CD4-positive, alpha-beta memory T cell (primary cell): ENCODE measurements at regions not wholly inside any gene's neighbourhood (a gene's known extent, or its start where the extent isn't known, plus 50 kb on each side); places are given as distances from the start of the nearest gene placed in this dataset.

Experiments used
- CTCF ChIA-PET: fragments of 350-600 bp; sonication (Branson Sonifier 250); formaldehyde crosslinking; loops from one replicate; lab custom pipeline; 2021; ENCODE audit warnings: inconsistent platforms; ENCODE audit not compliant: partially characterized antibody; lab: Charles Lee
- POLR2A ChIA-PET: fragments of 350-600 bp; sonication (Branson Sonifier 250); formaldehyde crosslinking; loops from one replicate; lab custom pipeline; 2021; ENCODE audit not compliant: partially characterized antibody; lab: Charles Lee
- DNase-seq, 5 donors: peaks; one replicate each; pipeline versions ENCODE4 v3.0.0 to v3.0.0-alpha.2; 2020 to 2022; ENCODE audit warnings: mixed read lengths in 1 of 5
- H3K27ac ChIP-seq: one replicate; pipeline ENCODE4 v1.7.0; 2013; ENCODE audit warnings: low read depth, low read length
- H3K27me3 ChIP-seq: 2 replicates; pipeline ENCODE4 v1.7.0; 2013; ENCODE audit warnings: mild to moderate bottlenecking, low read length, moderate library complexity; ENCODE audit not compliant: insufficient read depth
- H3K36me3 ChIP-seq: 2 replicates; pipeline ENCODE4 v1.7.0; 2013; ENCODE audit warnings: mild to moderate bottlenecking, low read length, moderate library complexity; ENCODE audit not compliant: insufficient read depth
- H3K4me1 ChIP-seq: 2 replicates; pipeline ENCODE4 v1.7.0; 2013; ENCODE audit warnings: mild to moderate bottlenecking, low read length, moderate library complexity; ENCODE audit not compliant: insufficient read depth
- H3K4me3 ChIP-seq, 2 donors: one replicate each; pipeline ENCODE4 v1.7.0; 2013; ENCODE audit warnings: low read length in 2 of 2, mild to moderate bottlenecking in 1 of 2
- H3K9me3 ChIP-seq, 2 donors: one replicate each; pipeline ENCODE4 v1.7.0; 2013; ENCODE audit warnings: low read length in 2 of 2, control low read depth in 1 of 2; ENCODE audit not compliant: control insufficient read depth in 1 of 2
- H3K27ac Mint-ChIP-seq, 7 donors: one replicate each; pipeline ENCODE4 v1.8.0; 2020 to 2021; ENCODE audit warnings: mixed read lengths in 7 of 7, mild to moderate bottlenecking in 6 of 7, inconsistent platforms in 3 of 7, moderate library complexity in 3 of 7
- H3K27me3 Mint-ChIP-seq, 2 donors: one replicate each; pipeline ENCODE4 v1.8.0; 2020 to 2021; ENCODE audit warnings: mixed read lengths in 2 of 2
- H3K36me3 Mint-ChIP-seq, 2 donors: one replicate each; pipeline ENCODE4 v1.8.0; 2020 to 2021; ENCODE audit warnings: mixed read lengths in 2 of 2, inconsistent platforms in 1 of 2, mild to moderate bottlenecking in 1 of 2
- H3K4me1 Mint-ChIP-seq, 4 donors: one replicate each; pipeline ENCODE4 v1.8.0; 2020 to 2021; ENCODE audit warnings: mixed read lengths in 4 of 4, mild to moderate bottlenecking in 1 of 4
- H3K4me3 Mint-ChIP-seq, 8 donors: one replicate each; pipeline ENCODE4 v1.8.0; 2020 to 2021; ENCODE audit warnings: mixed read lengths in 8 of 8, mild to moderate bottlenecking in 7 of 8, moderate library complexity in 6 of 8, inconsistent platforms in 3 of 8
- H3K9me3 Mint-ChIP-seq, 8 donors: one replicate each; pipeline ENCODE4 v1.8.0; 2020 to 2021; ENCODE audit warnings: mixed read lengths in 8 of 8, mild to moderate bottlenecking in 5 of 8, inconsistent platforms in 3 of 8, moderate library complexity in 1 of 8
- intact Hi-C: fragments of 100-400 bp; cut with micrococcal nuclease; formaldehyde crosslinking; loops from one replicate; pipeline ENCODE4 v1.15.1; 2023

DNA sequence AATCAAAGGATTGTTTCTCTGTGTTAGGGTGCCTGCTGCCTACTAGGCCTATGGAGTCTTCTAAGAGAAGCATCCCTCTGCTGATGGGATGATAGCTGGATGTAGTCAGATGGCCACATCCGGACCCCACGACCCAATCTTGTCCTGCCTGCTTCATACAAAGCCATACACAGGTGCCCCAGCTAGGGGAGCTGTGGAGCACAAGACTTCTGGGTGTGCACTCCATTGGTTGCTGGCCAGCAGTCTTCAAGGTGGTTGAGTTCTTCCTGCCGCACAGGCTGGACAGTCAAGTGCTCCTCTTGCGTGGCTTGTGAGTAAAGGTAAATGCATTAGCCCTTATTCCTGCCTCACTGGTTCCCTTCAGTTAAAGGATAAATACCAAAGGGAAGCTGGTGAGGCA, 120.2 kb downstream of the TEX36 start:
- no peaks in the 10 kb centered on the region for H3K4me1 Mint-ChIP-seq
- no peak overlapping the region for H3K27ac ChIP-seq
- H3K9me3 ChIP-seq: no peaks in the 10 kb centered on the region
- ChIA-PET POLR2A (no interaction called here), CTCF (no interaction called here)
- H3K4me3 ChIP-seq: no peak overlapping the region
- intact Hi-C loops: no loop called here
- H3K9me3 Mint-ChIP-seq: peaks cover 0 to 10% (median 0%) of the 10 kb centered on the region in 8 donors
- no peaks in the 10 kb centered on the region for H3K36me3 Mint-ChIP-seq
- DNase-seq: no peak
- H3K4me3 Mint-ChIP-seq: no peak overlapping the region
- H3K27ac Mint-ChIP-seq: no peak overlapping the region
- H3K27me3 Mint-ChIP-seq: peaks cover 0 to 5% of the 10 kb centered on the region in 2 donors
- H3K36me3 ChIP-seq: no peaks in the 10 kb centered on the region
- no peaks in the 10 kb centered on the region for H3K27me3 ChIP-seq
- H3K4me1 ChIP-seq: no peaks in the 10 kb centered on the region

- intact Hi-C loops: no loop called here
- Histone ChIP-seq H3K36me3 (no peaks in the 10 kb centered on the region), H3K9me3 (no peaks in the 10 kb centered on the region), H3K4me3 (no peak overlapping the region), H3K4me1 (no peaks in the 10 kb centered on the region), H3K27me3 (no peaks in the 10 kb centered on the region), H3K27ac (no peak overlapping the region)
- H3K9me3 Mint-ChIP-seq: peaks cover 0 to 5% (median 0%) of the 10 kb centered on the region in 8 donors
- H3K27me3 Mint-ChIP-seq: peaks cover 0 to 6% of the 10 kb centered on the region in 2 donors
- ChIA-PET POLR2A (no interaction called here), CTCF (no interaction called here)
- H3K4me1 Mint-ChIP-seq: no peaks in the 10 kb centered on the region
- no peaks in the 10 kb centered on the region for H3K36me3 Mint-ChIP-seq
- no peak for DNase-seq
- H3K27ac Mint-ChIP-seq: no peak overlapping the region
- H3K4me3 Mint-ChIP-seq: no peak overlapping the region
Measured at GRCh38 chr10:125560947-125561346, 122.0 kb downstream of the TEX36 start.

- POLR2A ChIA-PET: no interaction called here
- Mint-ChIP-seq H3K27ac (no peak overlapping the region), H3K4me1 (no peaks in the 10 kb centered on the region), H3K4me3 (no peak overlapping the region), H3K36me3 (no peaks in the 10 kb centered on the region), H3K9me3 (peaks cover 0 to 5% (median 2%) of the 10 kb centered on the region in 8 donors), H3K27me3 (peaks cover 0 to 7% of the 10 kb centered on the region in 2 donors)
- Histone ChIP-seq H3K27me3 (no peaks in the 10 kb centered on the region), H3K27ac (no peak overlapping the region), H3K9me3 (no peaks in the 10 kb centered on the region), H3K36me3 (no peaks in the 10 kb centered on the region), H3K4me1 (no peaks in the 10 kb centered on the region), H3K4me3 (no peak overlapping the region)
- CTCF ChIA-PET: no interaction called here
- DNase-seq: no peak
- intact Hi-C loops: no loop called here
Measured at GRCh38 chr10:125559210-125559609, 123.8 kb downstream of the TEX36 start.

DNA sequence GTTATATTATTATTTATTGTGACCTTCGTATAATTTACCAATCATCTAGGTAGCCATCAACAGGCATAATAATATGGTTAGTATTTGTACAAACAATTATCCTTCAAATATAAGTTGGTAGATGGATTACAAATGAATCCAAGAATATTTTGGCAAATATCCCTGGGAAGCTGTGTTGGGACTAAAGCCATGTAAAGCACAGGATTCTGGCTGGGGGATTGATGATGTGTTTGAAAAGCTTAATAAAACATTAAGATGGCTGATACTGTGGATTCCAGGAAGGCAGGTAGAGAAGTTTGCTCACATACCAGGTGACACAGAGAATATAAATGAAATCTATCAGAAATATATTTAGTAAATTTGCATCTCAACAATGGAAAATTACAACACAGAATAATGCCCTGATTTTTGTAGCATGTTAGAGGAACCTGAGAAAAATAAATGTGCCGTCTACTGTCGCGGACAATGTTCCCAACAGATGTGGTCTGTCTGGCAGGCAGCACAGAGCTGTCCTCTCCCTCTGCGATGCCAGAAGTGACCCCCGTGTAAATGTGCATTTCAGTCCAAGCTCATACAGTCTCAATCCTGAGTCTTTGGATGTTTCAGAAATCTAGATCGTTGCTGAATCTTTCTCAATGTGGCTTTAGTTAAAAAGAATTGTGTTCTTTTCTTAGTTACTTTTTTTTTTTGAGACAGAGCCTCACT, 125.0 kb downstream of the TEX36 start:
- no peaks in the 10 kb centered on the region for H3K27me3 ChIP-seq
- H3K4me3 ChIP-seq: no peak overlapping the region
- CTCF ChIA-PET: no interaction called here
- peaks cover 0 to 6% of the 10 kb centered on the region in 2 donors for H3K27me3 Mint-ChIP-seq
- H3K4me1 ChIP-seq: no peaks in the 10 kb centered on the region
- H3K36me3 Mint-ChIP-seq: no peaks in the 10 kb centered on the region
- H3K27ac Mint-ChIP-seq: no peak overlapping the region
- H3K4me3 Mint-ChIP-seq: no peak overlapping the region
- no peaks in the 10 kb centered on the region for H3K36me3 ChIP-seq
- intact Hi-C loops: no loop called here
- H3K4me1 Mint-ChIP-seq: no peaks in the 10 kb centered on the region
- no peaks in the 10 kb centered on the region for H3K9me3 ChIP-seq
- DNase-seq: no peak
- POLR2A ChIA-PET: interaction anchor here (0.7 kb wide), 1 partner anchor 128 kb away, joined by 4 read pairs; no protein-coding TSS in a partner anchor
- no peak overlapping the region for H3K27ac ChIP-seq
- peaks cover 0 to 8% (median 5%) of the 10 kb centered on the region in 8 donors for H3K9me3 Mint-ChIP-seq

- CTCF ChIA-PET: no interaction called here
- peaks cover 0 to 6% of the 10 kb centered on the region in 2 donors for H3K27me3 Mint-ChIP-seq
- no peak overlapping the region for H3K4me3 Mint-ChIP-seq
- H3K27ac Mint-ChIP-seq: no peak overlapping the region
- Histone ChIP-seq H3K36me3 (no peaks in the 10 kb centered on the region), H3K9me3 (no peaks in the 10 kb centered on the region), H3K4me1 (no peaks in the 10 kb centered on the region), H3K4me3 (no peak overlapping the region), H3K27me3 (no peaks in the 10 kb centered on the region), H3K27ac (no peak overlapping the region)
- H3K9me3 Mint-ChIP-seq: peaks cover 0 to 10% (median 5%) of the 10 kb centered on the region in 8 donors
- DNase-seq: no peak
- intact Hi-C loops: no loop called here
- POLR2A ChIA-PET: no interaction called here
- H3K4me1 Mint-ChIP-seq: no peaks in the 10 kb centered on the region
- no peaks in the 10 kb centered on the region for H3K36me3 Mint-ChIP-seq
Measured at GRCh38 chr10:125557311-125557710, 125.7 kb downstream of the TEX36 start.

- H3K9me3 Mint-ChIP-seq: peaks cover 0 to 10% (median 5%) of the 10 kb centered on the region in 8 donors
- H3K27ac Mint-ChIP-seq: no peak overlapping the region
- no peaks in the 10 kb centered on the region for H3K9me3 ChIP-seq
- no peaks in the 10 kb centered on the region for H3K36me3 ChIP-seq
- H3K4me1 Mint-ChIP-seq: no peaks in the 10 kb centered on the region
- intact Hi-C loops: no loop called here
- no peaks in the 10 kb centered on the region for H3K36me3 Mint-ChIP-seq
- H3K27me3 ChIP-seq: no peaks in the 10 kb centered on the region
- no peak for DNase-seq
- CTCF ChIA-PET: no interaction called here
- H3K4me3 Mint-ChIP-seq: no peak overlapping the region
- H3K27ac ChIP-seq: no peak overlapping the region
- H3K27me3 Mint-ChIP-seq: peaks cover 0 to 6% of the 10 kb centered on the region in 2 donors
- H3K4me3 ChIP-seq: no peak overlapping the region
- POLR2A ChIA-PET: no interaction called here
- H3K4me1 ChIP-seq: no peaks in the 10 kb centered on the region
Measured at GRCh38 chr10:125556882-125557281, 126.1 kb downstream of the TEX36 start.

DNA sequence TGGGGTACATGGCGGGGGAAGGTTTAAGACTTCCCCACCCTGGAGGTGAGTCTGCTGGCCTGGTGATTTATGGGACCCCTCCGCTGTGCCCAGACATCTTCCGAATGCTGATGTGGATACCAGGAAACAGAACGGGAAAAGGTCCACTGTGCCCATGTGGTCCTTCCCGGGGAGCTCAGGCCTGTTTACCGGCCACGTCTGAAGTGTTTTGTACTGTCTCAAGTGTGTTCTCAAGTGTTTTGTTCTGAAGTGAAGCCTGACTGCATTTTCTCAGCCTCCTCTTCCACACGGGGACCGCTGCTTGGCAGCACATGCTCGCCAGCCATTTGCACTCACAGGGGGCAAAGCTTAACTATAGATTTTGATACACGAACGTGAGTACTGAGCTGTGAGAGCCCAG, 127.2 kb downstream of the TEX36 start:
- CTCF ChIA-PET: no interaction called here
- Histone ChIP-seq H3K36me3 (no peaks in the 10 kb centered on the region), H3K9me3 (no peaks in the 10 kb centered on the region), H3K4me3 (no peak overlapping the region), H3K4me1 (no peaks in the 10 kb centered on the region), H3K27me3 (no peaks in the 10 kb centered on the region), H3K27ac (no peak overlapping the region)
- Mint-ChIP-seq H3K4me3 (no peak overlapping the region), H3K27me3 (peaks cover 0 to 7% of the 10 kb centered on the region in 2 donors), H3K4me1 (no peaks in the 10 kb centered on the region), H3K36me3 (no peaks in the 10 kb centered on the region), H3K27ac (peak overlapping the region in 1 of 7 donors; percentile 92), H3K9me3 (peaks cover 0 to 10% (median 5%) of the 10 kb centered on the region in 8 donors)
- no peak for DNase-seq
- POLR2A ChIA-PET: no interaction called here
- intact Hi-C loops: no loop called here
